GM18517 (cell line): ENCODE measurements at regions not wholly inside any gene's neighbourhood (a gene's known extent, or its start where the extent isn't known, plus 50 kb on each side); places are given as distances from the start of the nearest gene placed in this dataset.

ENCODE experiments used
- ATAC-seq: cut with Tn5 transposase; IDR thresholded peaks from one replicate; pipeline ENCODE4 v1.9.1; 2021; ENCODE audit warnings: mild to moderate bottlenecking, moderate library complexity; ENCODE audit not compliant: unreplicated experiment

GRCh38 chr9:87148331-87149104 is 201.2 kb upstream of the GAS1 start:
- no peak for ATAC-seq

GRCh38 chr9:87149799-87150198 is 202.5 kb upstream of the GAS1 start:
- no peak for ATAC-seq

GRCh38 chr9:87152256-87152655 is 204.9 kb upstream of the GAS1 start:
- ATAC-seq = no peak

- no peak for ATAC-seq
Measured at GRCh38 chr9:87156247-87156646, 208.9 kb upstream of the GAS1 start.

GRCh38 chr9:87157366-87158031 is 210.2 kb upstream of the GAS1 start:
- no peak for ATAC-seq

GRCh38 chr9:87158765-87159164 is 211.5 kb upstream of the GAS1 start:
- no peak for ATAC-seq

- no peak for ATAC-seq
Measured at GRCh38 chr9:87160148-87161102, 213.1 kb upstream of the GAS1 start.

- no peak for ATAC-seq
Measured at GRCh38 chr9:87167161-87167560, 219.9 kb upstream of the GAS1 start.

- no peak for ATAC-seq
Measured at GRCh38 chr9:87167582-87167981, 220.3 kb upstream of the GAS1 start.

GRCh38 chr9:87178302-87178701 is 231.0 kb upstream of the GAS1 start:
- no peak for ATAC-seq

GRCh38 chr9:87179553-87180340 is 232.4 kb upstream of the GAS1 start:
- no peak for ATAC-seq

GRCh38 chr9:87180361-87180760 is 233.1 kb upstream of the GAS1 start:
- ATAC-seq = no peak

- no peak for ATAC-seq
Measured at GRCh38 chr9:87180841-87181240, 233.5 kb upstream of the GAS1 start.

- ATAC-seq = peak; percentile 61
Measured at GRCh38 chr9:87181670-87182069, 234.4 kb upstream of the GAS1 start.

- no peak for ATAC-seq
Measured at GRCh38 chr9:87184956-87185642, 237.8 kb upstream of the GAS1 start.

GRCh38 chr9:87187656-87188055 is 240.3 kb upstream of the GAS1 start:
- ATAC-seq = no peak

GRCh38 chr9:87189006-87189405 is 241.7 kb upstream of the GAS1 start:
- no peak for ATAC-seq

- no peak for ATAC-seq
Measured at GRCh38 chr9:87193151-87193550, 245.8 kb upstream of the GAS1 start.

GRCh38 chr9:87193925-87194868 is 246.9 kb upstream of the GAS1 start:
- no peak for ATAC-seq
